Stimulated activated memory B cell treated with anti-CD40 and anti-IgM and Interleukin-4, amounts not matched to agents 10 μg/mL and 1 μg/mL and 100 μg/mL, for 72 hours (primary cell): ENCODE measurements at regions not wholly inside any gene's neighbourhood (a gene's known extent, or its start where the extent isn't known, plus 50 kb on each side); places are given as distances from the start of the nearest gene placed in this dataset.
"Not testable (repeated sequence)": the region's sequence is repeated elsewhere in the genome, so short reads cannot be mapped to it uniquely, and the experiment has no call there.

Experiments
- ATAC-seq: fragments of 150-1000 bp; cut with Tn5 transposase; 2 replicates; pipeline ENCODE4 v1.10.0; 2021
- H3K27ac Mint-ChIP-seq: one replicate; pipeline ENCODE4 v1.8.0; 2022; ENCODE audit warnings: mild to moderate bottlenecking, mixed read lengths
- H3K27me3 Mint-ChIP-seq: one replicate; pipeline ENCODE4 v1.8.0; 2022; ENCODE audit warnings: mixed read lengths
- H3K36me3 Mint-ChIP-seq: one replicate; pipeline ENCODE4 v1.8.0; 2022; ENCODE audit warnings: mixed read lengths
- H3K4me1 Mint-ChIP-seq: one replicate; pipeline ENCODE4 v1.8.0; 2022; ENCODE audit warnings: mixed read lengths
- H3K4me3 Mint-ChIP-seq: one replicate; pipeline ENCODE4 v1.8.0; 2022; ENCODE audit warnings: mild to moderate bottlenecking, moderate library complexity, mixed read lengths
- H3K9me3 Mint-ChIP-seq: one replicate; pipeline ENCODE4 v1.8.0; 2022; ENCODE audit warnings: mixed read lengths

- H3K36me3 Mint-ChIP-seq, result no peaks in the 10 kb centered on the region
- peaks cover 12% of the 10 kb centered on the region for H3K27me3 Mint-ChIP-seq
- no peak overlapping the region for H3K27ac Mint-ChIP-seq
- H3K9me3 Mint-ChIP-seq, result peaks cover 9% of the 10 kb centered on the region
- H3K4me3 Mint-ChIP-seq, result no peak overlapping the region
- no peaks in the 10 kb centered on the region for H3K4me1 Mint-ChIP-seq
- no peak for ATAC-seq
Observed at GRCh38 chr22:48778308-48779195, 1049.1 kb downstream of the BRD1 start.

- ATAC-seq, result no peak
- Mint-ChIP-seq H3K36me3 (no peaks in the 10 kb centered on the region), H3K27me3 (no peaks in the 10 kb centered on the region), H3K4me3 (no peak overlapping the region), H3K9me3 (peaks cover 21% of the 10 kb centered on the region), H3K27ac (no peak overlapping the region), H3K4me1 (no peaks in the 10 kb centered on the region)
Observed at GRCh38 chr22:48772286-48772907, 1055.3 kb downstream of the BRD1 start.

- Mint-ChIP-seq H3K9me3 (peaks cover 23% of the 10 kb centered on the region), H3K4me3 (no peak overlapping the region), H3K4me1 (no peaks in the 10 kb centered on the region), H3K36me3 (no peaks in the 10 kb centered on the region), H3K27ac (no peak overlapping the region), H3K27me3 (no peaks in the 10 kb centered on the region)
- no peak for ATAC-seq
Observed at GRCh38 chr22:48765595-48765994, 1062.1 kb downstream of the BRD1 start.

- ATAC-seq, result no peak
- Mint-ChIP-seq H3K9me3 (peaks cover 15% of the 10 kb centered on the region), H3K36me3 (no peaks in the 10 kb centered on the region), H3K27me3 (peaks cover 4% of the 10 kb centered on the region), H3K4me3 (no peak overlapping the region), H3K27ac (no peak overlapping the region), H3K4me1 (no peaks in the 10 kb centered on the region)
Observed at GRCh38 chr22:48761546-48761945, 1066.1 kb downstream of the BRD1 start.

DNA sequence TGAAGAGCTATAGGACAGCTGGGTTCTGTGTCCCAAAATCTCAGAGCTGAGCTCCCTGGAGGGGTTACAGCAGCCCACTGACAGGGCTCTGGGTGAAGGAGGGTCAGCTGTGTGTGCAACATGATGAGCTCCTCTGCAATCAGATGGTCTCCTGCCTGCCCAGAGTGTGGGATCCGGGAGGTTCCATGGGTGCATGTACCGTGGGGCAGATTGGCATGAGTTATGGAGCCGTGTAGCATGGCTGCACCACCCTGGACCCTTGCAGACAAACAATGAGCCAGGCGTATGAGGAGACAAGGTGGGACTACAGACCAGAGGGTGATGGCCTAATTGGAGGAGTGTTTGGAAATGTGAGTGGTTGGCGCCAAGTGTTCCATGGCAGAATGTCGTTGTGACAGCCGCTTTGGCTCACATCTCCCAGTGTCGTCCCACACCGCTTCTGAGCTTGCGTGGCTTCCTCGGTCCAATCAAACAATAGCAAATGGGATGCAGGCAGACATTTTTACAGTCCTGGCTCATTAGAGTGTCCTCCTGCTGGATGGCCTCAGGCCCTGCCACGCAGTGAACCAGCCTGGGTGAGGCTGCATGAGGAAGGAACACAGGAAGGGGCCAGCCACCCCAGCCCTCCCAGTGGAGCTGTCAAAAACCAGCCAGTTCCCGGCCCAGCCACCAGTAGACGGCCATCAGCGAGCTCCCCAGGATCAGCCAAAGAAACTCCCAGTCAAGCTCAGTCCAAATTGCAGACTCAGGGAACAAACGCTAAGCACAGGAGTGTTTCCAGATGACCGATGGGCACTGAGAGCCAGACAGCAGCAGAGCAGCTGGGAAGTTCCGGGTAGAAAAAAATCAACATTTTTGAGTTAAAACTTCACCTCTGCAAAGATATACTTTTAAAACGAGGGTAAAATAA lies 1066.9 kb downstream of the BRD1 start:
- H3K36me3 Mint-ChIP-seq, result no peaks in the 10 kb centered on the region
- H3K27me3 Mint-ChIP-seq, result peaks cover 12% of the 10 kb centered on the region
- no peaks in the 10 kb centered on the region for H3K4me1 Mint-ChIP-seq
- peaks cover 13% of the 10 kb centered on the region for H3K9me3 Mint-ChIP-seq
- no peak overlapping the region for H3K27ac Mint-ChIP-seq
- H3K4me3 Mint-ChIP-seq, result no peak overlapping the region
- no peak for ATAC-seq

DNA sequence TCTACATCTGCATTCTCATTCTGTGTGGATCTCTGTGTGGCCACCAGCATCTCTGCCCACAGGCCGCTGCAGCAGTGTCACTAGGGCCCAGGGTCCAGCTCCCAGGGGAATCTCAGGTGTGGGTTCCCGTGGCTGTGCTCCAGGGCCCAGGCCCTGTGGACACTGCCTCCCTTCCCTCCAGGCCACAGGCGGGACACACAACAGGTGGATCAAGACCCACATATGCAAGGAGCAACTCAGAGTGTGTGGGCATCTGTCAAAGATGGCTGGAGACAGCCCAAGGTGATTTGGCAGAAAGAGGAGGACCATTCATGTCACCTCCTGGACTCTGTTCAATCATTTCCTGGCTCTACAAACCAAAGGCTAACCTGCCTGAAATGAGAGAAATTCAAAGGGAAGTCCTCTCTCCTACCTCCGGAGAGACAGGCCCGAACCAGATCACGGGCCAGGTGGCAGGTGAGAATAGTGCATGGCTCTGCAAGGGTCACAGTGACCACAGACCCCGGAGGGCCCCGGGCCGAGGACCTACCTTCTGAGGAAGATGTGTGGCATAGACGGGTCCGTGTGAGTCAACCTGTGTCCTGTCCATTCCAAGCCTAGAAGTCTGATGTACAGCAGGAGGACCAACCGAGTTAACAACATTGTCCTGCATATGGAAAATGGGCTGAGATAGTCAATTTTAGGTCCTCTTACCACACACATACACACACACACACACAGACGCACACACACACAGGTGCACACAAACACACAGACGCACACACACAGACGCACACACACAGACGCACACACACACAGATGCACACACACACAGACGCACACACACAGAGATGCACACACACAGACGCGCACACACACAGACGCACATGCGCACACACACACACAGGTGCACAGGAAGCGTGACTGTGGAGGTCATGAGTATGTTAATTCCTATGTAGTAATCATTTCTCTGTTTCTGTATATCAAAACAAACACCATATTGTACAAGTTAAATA lies 1068.5 kb downstream of the BRD1 start:
- Mint-ChIP-seq H3K27ac (no peak overlapping the region), H3K4me3 (no peak overlapping the region), H3K9me3 (peaks cover 7% of the 10 kb centered on the region), H3K36me3 (no peaks in the 10 kb centered on the region), H3K27me3 (peaks cover 21% of the 10 kb centered on the region), H3K4me1 (no peaks in the 10 kb centered on the region)
- no peak for ATAC-seq

DNA sequence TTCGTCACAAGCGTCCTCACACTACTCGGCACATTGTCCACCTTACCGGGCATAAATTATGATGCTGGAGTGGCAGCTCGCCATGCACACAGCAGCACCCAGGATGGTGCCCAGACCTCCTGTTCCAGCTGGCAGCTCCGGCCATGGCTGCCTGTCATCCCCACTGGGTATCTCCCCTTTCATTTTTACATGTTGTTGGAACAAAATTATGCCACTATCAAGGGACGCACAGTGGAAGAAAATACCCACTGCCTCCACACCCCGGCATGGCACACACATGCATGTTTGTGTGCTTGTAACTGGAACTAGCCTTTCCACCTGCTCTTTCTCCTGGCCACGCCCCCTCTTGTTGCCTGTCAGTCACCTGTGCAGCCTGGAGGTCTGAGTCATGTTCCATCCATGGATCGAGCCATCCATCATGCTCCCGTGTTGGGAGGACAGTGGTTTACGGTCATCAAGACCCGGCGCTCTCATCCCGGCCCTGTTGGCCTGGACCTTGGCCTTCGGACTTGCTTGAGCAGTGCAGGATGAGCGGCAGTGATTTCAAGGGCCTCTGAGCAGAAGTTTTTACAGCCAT lies 1069.6 kb downstream of the BRD1 start:
- Mint-ChIP-seq H3K36me3 (no peaks in the 10 kb centered on the region), H3K27ac (no peak overlapping the region), H3K9me3 (peaks cover 6% of the 10 kb centered on the region), H3K4me1 (no peaks in the 10 kb centered on the region), H3K27me3 (peaks cover 21% of the 10 kb centered on the region), H3K4me3 (no peak overlapping the region)
- no peak for ATAC-seq

DNA sequence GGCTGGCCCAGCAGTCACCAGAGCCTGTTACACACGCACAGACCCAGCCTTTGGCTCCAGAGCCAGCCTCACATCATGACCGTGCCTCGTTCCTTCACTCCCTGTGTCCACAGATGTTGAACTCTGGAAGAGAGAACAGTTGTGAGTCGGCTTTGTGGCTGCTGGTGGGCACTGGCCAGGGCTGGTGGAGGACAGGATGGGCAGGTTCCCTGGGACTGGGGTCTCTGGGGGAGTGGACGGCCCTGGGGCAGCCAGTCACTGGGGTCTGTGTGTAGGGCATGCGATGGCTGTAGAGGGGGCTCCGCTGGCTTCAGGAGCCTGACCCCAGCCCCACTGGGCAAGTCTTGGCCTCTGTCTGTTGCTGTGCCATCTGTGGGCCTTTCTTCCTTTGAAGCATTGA lies 1070.1 kb downstream of the BRD1 start:
- no peak for ATAC-seq
- Mint-ChIP-seq H3K27me3 (peaks cover 21% of the 10 kb centered on the region), H3K9me3 (peaks cover 3% of the 10 kb centered on the region), H3K27ac (no peak overlapping the region), H3K36me3 (no peaks in the 10 kb centered on the region), H3K4me3 (no peak overlapping the region), H3K4me1 (no peaks in the 10 kb centered on the region)

DNA sequence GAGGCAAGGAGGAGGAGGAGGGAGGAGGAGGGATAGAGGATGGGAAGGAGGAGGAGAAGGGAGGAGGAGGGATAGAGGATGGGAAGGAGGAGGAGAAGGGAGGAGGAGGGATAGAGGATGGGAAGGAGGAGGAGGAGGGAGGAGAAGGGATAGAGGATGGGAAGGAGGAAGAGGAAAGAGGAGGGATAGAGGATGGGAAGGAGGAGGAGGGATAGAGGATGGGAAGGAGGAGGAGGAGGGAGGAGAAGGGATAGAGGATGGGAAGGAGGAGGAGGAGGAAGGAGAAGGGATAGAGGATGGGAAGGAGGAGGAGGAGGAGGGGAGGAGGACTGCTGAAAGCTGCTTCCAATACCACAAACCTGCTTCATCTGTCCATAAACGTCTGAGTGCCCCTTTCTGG lies 1070.5 kb downstream of the BRD1 start:
- peaks cover 21% of the 10 kb centered on the region for H3K27me3 Mint-ChIP-seq
- not testable (repeated sequence) for H3K9me3 Mint-ChIP-seq, H3K4me3 Mint-ChIP-seq, H3K4me1 Mint-ChIP-seq, ATAC-seq, H3K36me3 Mint-ChIP-seq, H3K27ac Mint-ChIP-seq

DNA sequence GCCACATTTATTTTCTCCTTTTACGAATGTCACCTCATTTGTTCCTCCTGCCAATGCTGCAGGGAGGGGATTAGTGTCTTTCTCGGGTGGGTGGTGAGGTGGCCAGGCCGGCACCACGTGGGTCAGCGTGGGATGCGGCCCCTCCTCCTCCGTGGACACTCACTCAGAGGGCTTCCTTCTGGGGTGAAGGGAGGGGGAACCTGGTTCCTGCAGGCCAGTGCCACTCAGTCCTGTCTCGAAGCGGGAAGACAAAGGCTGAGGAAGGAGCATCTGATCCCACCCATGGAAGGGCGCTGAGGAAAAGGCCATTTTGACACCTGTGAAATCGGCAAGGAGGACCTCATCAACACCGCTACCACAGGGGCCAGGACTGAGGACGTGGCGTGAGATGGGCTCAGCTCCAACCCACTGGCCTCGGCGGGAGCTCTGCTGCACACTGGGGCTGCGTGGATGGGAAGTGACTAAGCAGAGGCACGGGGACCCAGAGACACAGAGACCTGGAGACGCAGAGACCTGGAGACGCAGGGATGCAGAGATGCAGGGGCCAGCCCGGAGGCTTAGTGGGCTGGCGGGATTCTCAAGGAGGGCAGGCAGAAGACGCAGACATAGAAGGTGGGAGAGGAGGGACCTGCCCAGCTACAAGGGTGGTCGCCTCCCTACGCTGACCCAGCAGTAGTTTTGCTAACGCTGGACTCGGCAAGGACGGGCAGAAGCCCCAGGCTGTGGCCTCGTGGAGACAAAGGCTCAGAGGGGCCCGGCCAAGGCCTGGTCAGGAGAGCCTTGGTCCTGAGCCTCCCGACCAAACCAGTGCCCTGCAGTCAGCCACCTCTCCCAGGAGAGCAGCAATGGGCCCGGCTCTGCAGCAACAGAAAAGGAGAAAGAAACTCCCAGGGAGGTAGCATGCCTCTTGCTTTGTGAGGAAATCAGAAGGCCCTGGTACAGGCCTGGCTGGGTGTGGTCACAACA lies 1071.2 kb downstream of the BRD1 start:
- Mint-ChIP-seq H3K27me3 (peaks cover 21% of the 10 kb centered on the region), H3K27ac (no peak overlapping the region), H3K36me3 (no peaks in the 10 kb centered on the region), H3K9me3 (peaks cover 3% of the 10 kb centered on the region), H3K4me3 (no peak overlapping the region), H3K4me1 (no peaks in the 10 kb centered on the region)
- no peak for ATAC-seq

- peaks cover 3% of the 10 kb centered on the region for H3K9me3 Mint-ChIP-seq
- H3K27me3 Mint-ChIP-seq, result peaks cover 21% of the 10 kb centered on the region
- H3K27ac Mint-ChIP-seq, result no peak overlapping the region
- no peaks in the 10 kb centered on the region for H3K4me1 Mint-ChIP-seq
- ATAC-seq, result no peak
- H3K36me3 Mint-ChIP-seq, result no peaks in the 10 kb centered on the region
- H3K4me3 Mint-ChIP-seq, result no peak overlapping the region
Observed at GRCh38 chr22:48755059-48755949, 1072.4 kb downstream of the BRD1 start.

GRCh38 chr22:48754611-48755058 lies 1073.0 kb downstream of the BRD1 start:
- H3K9me3 Mint-ChIP-seq, result peaks cover 3% of the 10 kb centered on the region

More at GRCh38 chr22:48754611-48755058, 1073.0 kb downstream of the BRD1 start:
- Mint-ChIP-seq H3K27me3 (peaks cover 21% of the 10 kb centered on the region), H3K4me3 (no peak overlapping the region), H3K4me1 (no peaks in the 10 kb centered on the region), H3K27ac (no peak overlapping the region), H3K36me3 (no peaks in the 10 kb centered on the region)
- ATAC-seq, result peak; percentile 6
